ENCODE measurements at regions not wholly inside any gene's neighbourhood (a gene's known extent, or its start where the extent isn't known, plus 50 kb on each side); places are given as distances from the start of the nearest gene placed in this dataset.
"Not testable (repeated sequence)": the region's sequence is repeated elsewhere in the genome, so short reads cannot be mapped to it uniquely, and the experiment has no call there.

DNA sequence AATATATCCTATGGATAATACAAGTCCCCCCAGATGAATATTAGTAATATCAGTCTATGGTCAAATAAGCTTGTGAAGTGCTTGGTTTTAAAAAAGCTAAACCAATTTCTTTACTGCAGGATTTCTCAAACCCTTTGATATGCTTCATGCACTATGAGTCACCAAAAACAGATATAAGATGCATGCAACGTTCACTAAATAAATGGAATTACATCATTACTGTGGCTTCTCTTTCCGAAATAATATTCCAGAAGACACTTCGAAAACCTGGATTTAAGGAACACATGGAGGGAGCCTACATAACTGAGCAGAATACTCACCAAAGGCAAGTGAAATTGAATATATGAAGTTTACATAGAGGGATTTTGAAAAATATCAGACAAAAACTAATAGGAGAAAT lies 126.3 kb upstream of the ABI3BP start:
- DNase-seq (ENCODE audit: low spot score): no peak
- TF ChIP-seq CTCF (IDR thresholded peaks at IDR 0.05; ENCODE audit: borderline replicate concordance, control extremely low read depth, extremely low read depth, insufficient read depth, missing control alignments): no peak
- in situ Hi-C loops (cut with MboI; ENCODE audit: low sequenced_read_pairs, unreplicated experiment): no loop called here

DNA sequence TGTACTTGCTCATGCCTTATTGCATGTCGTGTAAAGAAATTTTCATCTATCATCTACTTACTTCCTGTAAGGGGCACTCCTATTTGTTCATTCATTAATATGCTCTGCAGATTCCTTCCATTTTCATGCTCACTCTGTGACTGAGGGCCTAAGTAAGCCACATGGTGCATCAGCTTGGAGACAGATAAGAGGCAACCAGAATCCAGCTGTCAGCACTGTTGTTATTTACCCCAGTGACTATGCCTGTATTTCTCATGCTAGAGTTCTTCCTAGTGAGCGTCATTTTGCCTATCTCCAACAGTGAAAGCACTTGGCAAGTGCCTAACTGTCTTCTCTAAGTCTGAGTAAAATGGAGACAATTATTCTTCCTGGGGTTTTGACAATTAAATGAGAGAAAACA lies 124.8 kb upstream of the ABI3BP start:
- no peak for DNase-seq (ENCODE audit: low spot score)
- TF ChIP-seq CTCF (IDR thresholded peaks at IDR 0.05; ENCODE audit: borderline replicate concordance, control extremely low read depth, extremely low read depth, insufficient read depth, missing control alignments): no peak
- in situ Hi-C loops (cut with MboI; ENCODE audit: low sequenced_read_pairs, unreplicated experiment): no loop called here

- in situ Hi-C loops (cut with MboI; ENCODE audit: low sequenced_read_pairs, unreplicated experiment): no loop called here
- DNase-seq (ENCODE audit: low spot score): no peak
- no peak for TF ChIP-seq CTCF (IDR thresholded peaks at IDR 0.05; ENCODE audit: borderline replicate concordance, control extremely low read depth, extremely low read depth, insufficient read depth, missing control alignments)
These were observed 124.2 kb upstream of the ABI3BP start for GRCh38 chr3:101117465-101117864.

GRCh38 chr3:101110295-101110694 lies 117.1 kb upstream of the ABI3BP start:
- DNase-seq (ENCODE audit: low spot score); in situ Hi-C loops (cut with MboI; ENCODE audit: low sequenced_read_pairs, unreplicated experiment): not testable (repeated sequence)

GRCh38 chr3:101104321-101104720 lies 111.1 kb upstream of the ABI3BP start:
- in situ Hi-C loops (cut with MboI; ENCODE audit: low sequenced_read_pairs, unreplicated experiment): no loop called here

DNA sequence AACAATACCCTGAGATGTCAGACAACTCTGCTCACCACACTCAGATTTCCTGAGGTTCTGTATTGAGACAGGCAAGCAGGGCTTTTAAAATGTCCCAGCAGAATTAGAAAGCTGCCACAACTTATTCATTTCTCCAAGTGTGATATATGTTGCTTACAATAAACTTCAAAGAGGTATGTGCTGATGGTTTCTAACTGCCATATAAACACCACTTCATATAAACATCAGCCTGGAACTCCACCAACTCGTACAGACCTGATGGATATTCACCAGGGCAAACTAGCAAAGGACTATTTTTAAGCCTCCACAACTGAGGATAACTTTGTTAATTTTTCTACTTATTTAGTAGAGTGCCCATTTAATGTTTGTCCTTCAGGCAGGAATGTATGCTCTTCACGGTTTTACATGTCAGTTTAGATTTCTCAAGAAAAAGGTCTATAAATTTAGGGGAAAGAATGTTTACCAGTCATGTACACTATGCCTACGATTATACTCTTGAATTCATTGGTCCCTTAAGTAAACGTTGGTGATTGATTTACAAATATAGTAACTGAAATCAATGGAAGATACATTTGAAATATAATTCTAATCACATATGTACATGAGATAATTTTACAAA lies 109.6 kb upstream of the ABI3BP start:
- no peak for DNase-seq (ENCODE audit: low spot score)
- no peak for TF ChIP-seq CTCF (IDR thresholded peaks at IDR 0.05; ENCODE audit: borderline replicate concordance, control extremely low read depth, extremely low read depth, insufficient read depth, missing control alignments)

More at GRCh38 chr3:101104321-101104720, 111.1 kb upstream of the ABI3BP start:
- DNase-seq (ENCODE audit: low spot score): no peak
- no peak for TF ChIP-seq CTCF (IDR thresholded peaks at IDR 0.05; ENCODE audit: borderline replicate concordance, control extremely low read depth, extremely low read depth, insufficient read depth, missing control alignments)

GRCh38 chr3:101100361-101101009 lies 107.3 kb upstream of the ABI3BP start:
- in situ Hi-C loops (cut with MboI; ENCODE audit: low sequenced_read_pairs, unreplicated experiment): no loop called here
- no peak for DNase-seq (ENCODE audit: low spot score)
- no peak for TF ChIP-seq CTCF (IDR thresholded peaks at IDR 0.05; ENCODE audit: borderline replicate concordance, control extremely low read depth, extremely low read depth, insufficient read depth, missing control alignments)

More for the DNA sequence above, 109.6 kb upstream of the ABI3BP start:
- in situ Hi-C loops (cut with MboI; ENCODE audit: low sequenced_read_pairs, unreplicated experiment): no loop called here
